Stimulated activated CD8-positive, alpha-beta memory T cell treated with anti-CD3 and anti-CD28 coated beads, Interleukin-12 subunit alpha, Interleukin-12 subunit beta, amount 100 ng/mL, for 1 hour (primary cell): ENCODE measurements at regions not wholly inside any gene's neighbourhood (a gene's known extent, or its start where the extent isn't known, plus 50 kb on each side); places are given as distances from the start of the nearest gene placed in this dataset.
"Not testable (repeated sequence)": the region's sequence is repeated elsewhere in the genome, so short reads cannot be mapped to it uniquely, and the experiment has no call there.

ENCODE experiments used
- DNase-seq: peaks from one replicate; pipeline ENCODE4 v3.0.0-alpha.2; 2020; ENCODE audit warnings: low read depth

GRCh38 chr2:60357996-60358395 is 195.5 kb downstream of the BCL11A start:
- no peak for DNase-seq

GRCh38 chr2:60356346-60356745 is 197.1 kb downstream of the BCL11A start:
- DNase-seq: no peak

- DNase-seq: no peak
Measured at GRCh38 chr2:60355849-60356261, 197.6 kb downstream of the BCL11A start.

- no peak for DNase-seq
Measured at GRCh38 chr2:60354713-60355112, 198.7 kb downstream of the BCL11A start.

- no peak for DNase-seq
Measured at GRCh38 chr2:60353863-60354262, 199.6 kb downstream of the BCL11A start.

- DNase-seq: no peak
Measured at GRCh38 chr2:60353406-60353800, 200.1 kb downstream of the BCL11A start.

- DNase-seq: no peak
Measured at GRCh38 chr2:60352491-60353405, 200.7 kb downstream of the BCL11A start.

GRCh38 chr2:60351802-60352201 is 201.7 kb downstream of the BCL11A start:
- DNase-seq: no peak

GRCh38 chr2:60351321-60351720 is 202.1 kb downstream of the BCL11A start:
- DNase-seq: no peak

GRCh38 chr2:60350791-60351190 is 202.7 kb downstream of the BCL11A start:
- no peak for DNase-seq

GRCh38 chr2:60347781-60348180 is 205.7 kb downstream of the BCL11A start:
- DNase-seq: no peak

- not testable (repeated sequence) for DNase-seq
Measured at GRCh38 chr2:60342491-60342890, 211.0 kb downstream of the BCL11A start.

GRCh38 chr2:60341151-60341550 is 212.3 kb downstream of the BCL11A start:
- no peak for DNase-seq

- DNase-seq: no peak
Measured at GRCh38 chr2:60339286-60339685, 214.2 kb downstream of the BCL11A start.

GRCh38 chr2:60337142-60337497 is 216.3 kb downstream of the BCL11A start:
- DNase-seq: no peak

GRCh38 chr2:60336442-60337141 is 216.9 kb downstream of the BCL11A start:
- DNase-seq: no peak

- no peak for DNase-seq
Measured at GRCh38 chr2:60335533-60336237, 217.8 kb downstream of the BCL11A start.

GRCh38 chr2:60334610-60335009 is 218.8 kb downstream of the BCL11A start:
- DNase-seq: no peak

GRCh38 chr2:60333264-60333663 is 220.2 kb downstream of the BCL11A start:
- DNase-seq: no peak

- no peak for DNase-seq
Measured at GRCh38 chr2:60331115-60331809, 222.2 kb downstream of the BCL11A start.

GRCh38 chr2:60329225-60329624 is 224.2 kb downstream of the BCL11A start:
- DNase-seq: no peak

GRCh38 chr2:60324536-60324935 is 228.9 kb downstream of the BCL11A start:
- DNase-seq: no peak
